GM12891 (cell line): ENCODE measurements at regions not wholly inside any gene's neighbourhood (a gene's known extent, or its start where the extent isn't known, plus 50 kb on each side); places are given as distances from the start of the nearest gene placed in this dataset.

Source experiments
- POLR2A ChIP-seq: IDR thresholded peaks from 2 replicates; pipeline ENCODE4 v1.6.1; 2011; ENCODE audit warnings: low read depth, low read length, control low read depth
- POU2F2 ChIP-seq: IDR thresholded peaks from 2 replicates; pipeline ENCODE4 v1.6.1; 2011; ENCODE audit warnings: low read depth, mild to moderate bottlenecking, control low read depth, low read length, moderate library complexity

DNA sequence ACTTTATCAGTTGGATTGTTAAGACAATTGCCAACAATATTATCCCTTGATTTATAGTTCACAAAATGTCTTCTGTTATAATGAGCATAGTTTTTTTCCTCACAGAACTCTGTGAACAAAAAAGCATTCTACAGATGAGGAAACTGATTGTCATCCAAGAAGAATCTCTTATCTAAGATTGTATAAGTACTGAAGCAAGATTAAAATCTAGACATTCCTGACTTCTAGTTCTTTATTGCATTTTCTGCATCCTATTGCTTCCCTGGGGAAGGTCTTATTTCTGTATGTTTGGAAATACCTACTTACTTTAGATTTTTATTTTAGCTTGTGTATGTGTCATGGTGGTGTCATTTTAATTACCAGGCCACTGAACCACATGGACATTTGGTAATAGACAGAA is 884.9 kb upstream of the WWC1 start:
- TF ChIP-seq POLR2A (no peak), POU2F2 (no peak)
